HTR-8/SVneo (cell line): ENCODE measurements at regions not wholly inside any gene's neighbourhood (a gene's known extent, or its start where the extent isn't known, plus 50 kb on each side); places are given as distances from the start of the nearest gene placed in this dataset.

Experiments
- DNase-seq: peaks from one replicate; pipeline ENCODE4 v3.0.0; 2011; ENCODE audit warnings: low spot score, mixed read lengths; ENCODE audit not compliant: insufficient read length
- FAIRE-seq: peaks from 2 replicates; lab custom pipeline; 2011; peaks lifted over from hg19 to GRCh38; lab: Jason Lieb, UNC

GRCh38 chr18:75936862-75937261, 509.4 kb upstream of the SMIM21 start:
- no peak for DNase-seq

GRCh38 chr18:75931079-75931478, 503.6 kb upstream of the SMIM21 start:
- FAIRE-seq (no peak), DNase-seq (no peak)

More at GRCh38 chr18:75936862-75937261, 509.4 kb upstream of the SMIM21 start:
- no peak for FAIRE-seq

- DNase-seq: no peak
- no peak for FAIRE-seq
Measured at GRCh38 chr18:75928706-75929105, 501.2 kb upstream of the SMIM21 start.

GRCh38 chr18:75927791-75928190, 500.3 kb upstream of the SMIM21 start:
- FAIRE-seq (no peak), DNase-seq (no peak)

- DNase-seq (no peak), FAIRE-seq (no peak)
Measured at GRCh38 chr18:75926811-75927210, 499.3 kb upstream of the SMIM21 start.

GRCh38 chr18:75923169-75923568, 495.7 kb upstream of the SMIM21 start:
- DNase-seq (no peak), FAIRE-seq (no peak)

- no peak for FAIRE-seq
- no peak for DNase-seq
Measured at GRCh38 chr18:75916624-75916982, 489.1 kb upstream of the SMIM21 start.

GRCh38 chr18:75915941-75916623, 488.6 kb upstream of the SMIM21 start:
- DNase-seq (no peak), FAIRE-seq (no peak)

- DNase-seq (no peak), FAIRE-seq (no peak)
Measured at GRCh38 chr18:75912829-75913228, 485.3 kb upstream of the SMIM21 start.

- DNase-seq: no peak
- no peak for FAIRE-seq
Measured at GRCh38 chr18:75904416-75904815, 476.9 kb upstream of the SMIM21 start.

GRCh38 chr18:75898651-75899050, 471.1 kb upstream of the SMIM21 start:
- no peak for FAIRE-seq
- no peak for DNase-seq

GRCh38 chr18:75897386-75897785, 469.9 kb upstream of the SMIM21 start:
- DNase-seq (no peak), FAIRE-seq (no peak)

- FAIRE-seq: no peak
- DNase-seq: no peak
Measured at GRCh38 chr18:75896865-75897264, 469.4 kb upstream of the SMIM21 start.

- no peak for FAIRE-seq
- DNase-seq: no peak
Measured at GRCh38 chr18:75895135-75895534, 467.6 kb upstream of the SMIM21 start.

- no peak for FAIRE-seq
- DNase-seq: no peak
Measured at GRCh38 chr18:75884728-75885127, 457.2 kb upstream of the SMIM21 start.

- no peak for DNase-seq
- FAIRE-seq: no peak
Measured at GRCh38 chr18:75880925-75881504, 453.5 kb upstream of the SMIM21 start.

GRCh38 chr18:75880266-75880665, 452.8 kb upstream of the SMIM21 start:
- FAIRE-seq: no peak
- DNase-seq: no peak

- FAIRE-seq (no peak), DNase-seq (no peak)
Measured at GRCh38 chr18:75879196-75879595, 451.7 kb upstream of the SMIM21 start.

GRCh38 chr18:75875559-75875958, 448.1 kb upstream of the SMIM21 start:
- FAIRE-seq (no peak), DNase-seq (no peak)

- FAIRE-seq (no peak), DNase-seq (no peak)
Measured at GRCh38 chr18:75874401-75875089, 447.0 kb upstream of the SMIM21 start.

GRCh38 chr18:75871596-75871995, 444.1 kb upstream of the SMIM21 start:
- FAIRE-seq: no peak
- no peak for DNase-seq

- no peak for DNase-seq
- FAIRE-seq: no peak
Measured at GRCh38 chr18:75869162-75869561, 441.7 kb upstream of the SMIM21 start.
